CD4-positive, alpha-beta memory T cell (primary cell): ENCODE measurements at regions not wholly inside any gene's neighbourhood (a gene's known extent, or its start where the extent isn't known, plus 50 kb on each side); places are given as distances from the start of the nearest gene placed in this dataset.

ENCODE experiments used
- CTCF ChIA-PET: fragments of 350-600 bp; sonication (Branson Sonifier 250); formaldehyde crosslinking; loops from one replicate; lab custom pipeline; 2021; ENCODE audit warnings: inconsistent platforms; ENCODE audit not compliant: partially characterized antibody; lab: Charles Lee
- POLR2A ChIA-PET: fragments of 350-600 bp; sonication (Branson Sonifier 250); formaldehyde crosslinking; loops from one replicate; lab custom pipeline; 2021; ENCODE audit not compliant: partially characterized antibody; lab: Charles Lee
- DNase-seq, 5 donors: peaks; one replicate each; pipeline versions ENCODE4 v3.0.0 to v3.0.0-alpha.2; 2020 to 2022; ENCODE audit warnings: mixed read lengths in 1 of 5
- H3K27ac ChIP-seq: one replicate; pipeline ENCODE4 v1.7.0; 2013; ENCODE audit warnings: low read depth, low read length
- H3K27me3 ChIP-seq: 2 replicates; pipeline ENCODE4 v1.7.0; 2013; ENCODE audit warnings: mild to moderate bottlenecking, low read length, moderate library complexity; ENCODE audit not compliant: insufficient read depth
- H3K36me3 ChIP-seq: 2 replicates; pipeline ENCODE4 v1.7.0; 2013; ENCODE audit warnings: mild to moderate bottlenecking, low read length, moderate library complexity; ENCODE audit not compliant: insufficient read depth
- H3K4me1 ChIP-seq: 2 replicates; pipeline ENCODE4 v1.7.0; 2013; ENCODE audit warnings: mild to moderate bottlenecking, low read length, moderate library complexity; ENCODE audit not compliant: insufficient read depth
- H3K4me3 ChIP-seq, 2 donors: one replicate each; pipeline ENCODE4 v1.7.0; 2013; ENCODE audit warnings: low read length in 2 of 2, mild to moderate bottlenecking in 1 of 2
- H3K9me3 ChIP-seq, 2 donors: one replicate each; pipeline ENCODE4 v1.7.0; 2013; ENCODE audit warnings: low read length in 2 of 2, control low read depth in 1 of 2; ENCODE audit not compliant: control insufficient read depth in 1 of 2
- H3K27ac Mint-ChIP-seq, 7 donors: one replicate each; pipeline ENCODE4 v1.8.0; 2020 to 2021; ENCODE audit warnings: mixed read lengths in 7 of 7, mild to moderate bottlenecking in 6 of 7, inconsistent platforms in 3 of 7, moderate library complexity in 3 of 7
- H3K27me3 Mint-ChIP-seq, 2 donors: one replicate each; pipeline ENCODE4 v1.8.0; 2020 to 2021; ENCODE audit warnings: mixed read lengths in 2 of 2
- H3K36me3 Mint-ChIP-seq, 2 donors: one replicate each; pipeline ENCODE4 v1.8.0; 2020 to 2021; ENCODE audit warnings: mixed read lengths in 2 of 2, inconsistent platforms in 1 of 2, mild to moderate bottlenecking in 1 of 2
- H3K4me1 Mint-ChIP-seq, 4 donors: one replicate each; pipeline ENCODE4 v1.8.0; 2020 to 2021; ENCODE audit warnings: mixed read lengths in 4 of 4, mild to moderate bottlenecking in 1 of 4
- H3K4me3 Mint-ChIP-seq, 8 donors: one replicate each; pipeline ENCODE4 v1.8.0; 2020 to 2021; ENCODE audit warnings: mixed read lengths in 8 of 8, mild to moderate bottlenecking in 7 of 8, moderate library complexity in 6 of 8, inconsistent platforms in 3 of 8
- H3K9me3 Mint-ChIP-seq, 8 donors: one replicate each; pipeline ENCODE4 v1.8.0; 2020 to 2021; ENCODE audit warnings: mixed read lengths in 8 of 8, mild to moderate bottlenecking in 5 of 8, inconsistent platforms in 3 of 8, moderate library complexity in 1 of 8
- intact Hi-C: fragments of 100-400 bp; cut with micrococcal nuclease; formaldehyde crosslinking; loops from one replicate; pipeline ENCODE4 v1.15.1; 2023

DNA sequence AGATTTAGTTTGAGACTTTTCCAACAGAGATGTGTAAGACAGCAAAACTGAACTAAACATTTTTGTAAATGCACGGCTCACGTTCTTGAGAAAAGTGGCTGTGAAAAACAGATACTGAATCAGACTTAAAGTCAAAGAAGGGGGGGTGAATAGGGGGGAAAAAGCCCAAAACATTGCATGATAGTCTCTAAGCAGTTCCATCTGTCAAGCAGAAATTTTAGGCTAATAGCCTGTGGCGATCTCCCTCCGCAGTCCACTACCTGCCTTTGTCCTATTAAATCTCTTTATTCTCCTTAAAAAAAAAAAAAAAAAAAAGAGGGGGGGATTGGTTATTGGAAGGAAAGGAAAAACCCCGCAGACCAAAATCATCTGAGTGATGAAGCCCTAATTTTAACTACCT is 217.6 kb upstream of the NFIA start:
- Mint-ChIP-seq H3K4me1 (no peaks in the 10 kb centered on the region), H3K4me3 (no peak overlapping the region), H3K9me3 (no peaks in the 10 kb centered on the region), H3K27ac (no peak overlapping the region), H3K27me3 (peaks cover 4 to 9% of the 10 kb centered on the region in 2 donors), H3K36me3 (no peaks in the 10 kb centered on the region)
- Histone ChIP-seq H3K36me3 (no peaks in the 10 kb centered on the region), H3K27me3 (no peaks in the 10 kb centered on the region), H3K4me1 (no peaks in the 10 kb centered on the region), H3K9me3 (no peaks in the 10 kb centered on the region), H3K4me3 (no peak overlapping the region), H3K27ac (no peak overlapping the region)
- POLR2A ChIA-PET: no interaction called here
- DNase-seq: no peak
- CTCF ChIA-PET: no interaction called here
- intact Hi-C loops: no loop called here

DNA sequence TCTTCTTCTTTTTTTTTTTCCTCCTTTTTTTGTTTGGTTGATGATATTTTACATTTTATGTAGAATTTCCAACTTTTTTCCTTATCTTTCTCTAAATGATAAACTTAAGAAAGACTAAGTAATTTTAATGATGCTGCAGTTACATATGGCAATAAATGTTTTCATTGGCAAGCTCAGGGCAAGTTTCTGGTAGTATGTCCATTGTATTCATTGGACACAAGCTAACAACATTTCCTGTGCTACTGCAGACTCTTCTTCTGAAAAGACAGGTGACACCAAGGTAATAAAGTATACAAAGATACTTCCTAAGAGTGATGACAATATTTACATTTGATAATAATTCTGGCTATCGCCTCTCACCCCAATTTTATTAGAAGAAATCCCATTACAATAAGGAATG is 219.2 kb upstream of the NFIA start:
- no peak overlapping the region for H3K4me3 Mint-ChIP-seq
- no peaks in the 10 kb centered on the region for H3K9me3 Mint-ChIP-seq

DNA sequence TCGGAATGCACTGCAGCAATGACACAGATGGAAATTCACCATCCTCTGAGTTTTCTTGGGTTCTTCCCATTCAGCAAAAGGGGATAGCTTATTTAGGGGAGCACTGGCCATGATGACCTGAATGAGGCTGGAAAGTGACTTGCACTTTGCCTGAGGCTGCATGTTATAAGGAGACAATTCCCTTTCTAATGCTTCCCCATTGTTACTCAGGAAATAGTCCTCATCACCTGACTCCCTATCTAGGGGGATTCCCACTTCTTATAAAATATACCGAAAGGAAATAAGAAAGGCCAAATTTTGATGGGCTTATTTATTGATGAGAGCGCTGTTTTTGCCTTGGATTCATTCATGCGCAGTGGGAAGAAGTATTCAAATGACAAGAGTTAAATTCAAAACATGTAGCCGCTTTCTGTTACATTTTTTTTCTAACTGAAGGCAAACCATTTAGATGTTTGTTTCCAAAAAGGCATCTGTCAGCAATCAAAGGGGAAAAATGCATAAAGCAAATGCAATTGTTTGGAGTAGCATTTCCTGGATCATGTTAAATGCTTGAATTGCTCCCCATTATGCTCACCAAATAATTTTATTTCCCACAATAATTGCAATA is 220.3 kb upstream of the NFIA start:
- Mint-ChIP-seq H3K4me1 (no peaks in the 10 kb centered on the region), H3K27ac (no peak overlapping the region), H3K9me3 (no peaks in the 10 kb centered on the region), H3K27me3 (peaks cover 1 to 7% of the 10 kb centered on the region in 2 donors), H3K4me3 (no peak overlapping the region), H3K36me3 (no peaks in the 10 kb centered on the region)
- CTCF ChIA-PET: no interaction called here
- H3K36me3 ChIP-seq: no peaks in the 10 kb centered on the region
- no peaks in the 10 kb centered on the region for H3K9me3 ChIP-seq
- H3K27me3 ChIP-seq: no peaks in the 10 kb centered on the region
- intact Hi-C loops: no loop called here
- H3K4me3 ChIP-seq: no peak overlapping the region
- H3K27ac ChIP-seq: no peak overlapping the region
- DNase-seq: no peak
- POLR2A ChIA-PET: no interaction called here
- no peaks in the 10 kb centered on the region for H3K4me1 ChIP-seq

More for the DNA sequence above, 219.2 kb upstream of the NFIA start:
- no peak for DNase-seq
- peaks cover 1 to 7% of the 10 kb centered on the region in 2 donors for H3K27me3 Mint-ChIP-seq
- H3K4me1 ChIP-seq: no peaks in the 10 kb centered on the region
- H3K36me3 Mint-ChIP-seq: no peaks in the 10 kb centered on the region
- no peaks in the 10 kb centered on the region for H3K36me3 ChIP-seq
- no peak overlapping the region for H3K27ac Mint-ChIP-seq
- H3K27ac ChIP-seq: no peak overlapping the region
- H3K4me3 ChIP-seq: no peak overlapping the region
- no peaks in the 10 kb centered on the region for H3K4me1 Mint-ChIP-seq
- no peaks in the 10 kb centered on the region for H3K9me3 ChIP-seq
- ChIA-PET POLR2A (no interaction called here), CTCF (interaction anchor here (0.6 kb wide), 1 partner anchor 14 kb away, joined by 3 read pairs; no protein-coding TSS in a partner anchor)
- intact Hi-C loops: no loop called here
- H3K27me3 ChIP-seq: no peaks in the 10 kb centered on the region

DNA sequence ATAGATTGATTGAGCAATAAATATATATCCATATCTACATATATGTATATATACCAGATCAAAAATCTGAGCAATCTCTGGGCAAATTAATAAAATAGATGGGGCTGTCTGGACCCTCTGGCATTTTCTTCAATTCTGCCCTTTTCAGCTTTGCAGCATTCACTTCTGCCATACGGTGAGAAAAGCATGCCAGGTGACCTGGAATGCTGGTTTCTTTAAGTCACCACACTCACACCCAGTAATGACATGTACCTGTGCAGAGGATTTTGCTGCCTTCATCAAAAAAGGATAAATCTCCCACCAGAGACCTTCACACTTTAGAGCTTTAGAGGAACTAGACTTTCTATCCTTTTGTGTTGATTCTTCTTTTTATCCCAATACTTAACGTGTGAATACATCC is 223.2 kb upstream of the NFIA start:
- no peak overlapping the region for H3K27ac Mint-ChIP-seq
- ChIA-PET CTCF (no interaction called here), POLR2A (no interaction called here)
- H3K4me1 Mint-ChIP-seq: no peaks in the 10 kb centered on the region
- DNase-seq: no peak
- no peak overlapping the region for H3K4me3 Mint-ChIP-seq
- H3K9me3 ChIP-seq: no peaks in the 10 kb centered on the region
- H3K27me3 ChIP-seq: no peaks in the 10 kb centered on the region
- H3K9me3 Mint-ChIP-seq: no peaks in the 10 kb centered on the region
- H3K27me3 Mint-ChIP-seq: peaks cover 1 to 7% of the 10 kb centered on the region in 2 donors
- H3K36me3 ChIP-seq: no peaks in the 10 kb centered on the region
- no peak overlapping the region for H3K4me3 ChIP-seq
- no peaks in the 10 kb centered on the region for H3K36me3 Mint-ChIP-seq
- H3K27ac ChIP-seq: no peak overlapping the region
- no peaks in the 10 kb centered on the region for H3K4me1 ChIP-seq
- intact Hi-C loops: no loop called here

DNA sequence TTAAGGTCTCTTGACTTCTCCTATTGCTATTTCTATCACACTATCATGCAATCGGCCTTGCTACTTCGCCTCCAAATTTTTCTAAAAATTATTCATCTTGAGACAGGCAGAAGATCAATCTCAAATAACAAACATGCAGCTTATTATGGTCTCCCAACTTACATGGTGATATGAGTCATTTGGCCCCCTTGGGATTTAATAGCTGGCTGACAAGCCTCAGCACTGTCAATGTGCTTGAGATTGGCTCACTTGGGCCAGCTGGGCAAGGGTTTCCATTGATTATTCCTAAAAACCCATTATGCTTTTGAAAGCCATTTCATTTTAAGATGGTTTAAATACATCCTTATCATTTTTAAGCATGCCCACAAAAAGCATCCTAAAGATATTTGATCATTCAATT is 224.5 kb upstream of the NFIA start:
- peaks cover 0 to 4% of the 10 kb centered on the region in 2 donors for H3K27me3 Mint-ChIP-seq
- H3K27ac ChIP-seq: no peak overlapping the region
- CTCF ChIA-PET: no interaction called here

DNA sequence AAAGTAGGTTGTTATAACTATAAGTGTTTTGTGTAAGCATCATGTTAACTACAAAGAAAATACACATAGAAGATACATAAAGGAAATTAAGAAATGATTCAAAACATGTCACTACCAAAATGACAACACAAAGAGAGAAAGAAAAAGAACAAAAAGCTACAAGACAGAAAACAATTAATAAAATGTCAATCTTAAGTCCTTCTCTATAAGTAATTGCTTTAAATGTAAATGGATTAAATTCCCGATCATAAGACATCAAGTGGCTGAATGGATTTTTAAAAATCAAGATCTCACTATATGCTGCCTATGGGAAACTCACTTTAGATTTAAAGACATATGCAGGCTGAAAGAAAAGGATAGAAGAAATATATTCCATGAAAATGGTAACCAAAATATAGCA is 232.3 kb upstream of the NFIA start:
- Mint-ChIP-seq H3K4me3 (no peak overlapping the region), H3K27ac (no peak overlapping the region), H3K36me3 (no peaks in the 10 kb centered on the region), H3K27me3 (peaks cover 3 to 4% of the 10 kb centered on the region in 2 donors), H3K9me3 (peaks cover 0 to 14% (median 2%) of the 10 kb centered on the region in 8 donors), H3K4me1 (no peaks in the 10 kb centered on the region)
- CTCF ChIA-PET: no interaction called here
- Histone ChIP-seq H3K36me3 (no peaks in the 10 kb centered on the region), H3K27me3 (no peaks in the 10 kb centered on the region), H3K27ac (no peak overlapping the region), H3K4me3 (no peak overlapping the region), H3K9me3 (no peaks in the 10 kb centered on the region), H3K4me1 (no peaks in the 10 kb centered on the region)
- POLR2A ChIA-PET: no interaction called here
- no peak for DNase-seq
- intact Hi-C loops: no loop called here

More for the DNA sequence above, 224.5 kb upstream of the NFIA start:
- no peaks in the 10 kb centered on the region for H3K4me1 ChIP-seq
- no peaks in the 10 kb centered on the region for H3K36me3 Mint-ChIP-seq
- no peaks in the 10 kb centered on the region for H3K27me3 ChIP-seq
- DNase-seq: no peak
- no peaks in the 10 kb centered on the region for H3K9me3 Mint-ChIP-seq
- no peaks in the 10 kb centered on the region for H3K4me1 Mint-ChIP-seq
- no peaks in the 10 kb centered on the region for H3K9me3 ChIP-seq
- H3K27ac Mint-ChIP-seq: no peak overlapping the region
- H3K4me3 ChIP-seq: no peak overlapping the region
- H3K36me3 ChIP-seq: no peaks in the 10 kb centered on the region
- POLR2A ChIA-PET: no interaction called here
- no peak overlapping the region for H3K4me3 Mint-ChIP-seq
- intact Hi-C loops: no loop called here

DNA sequence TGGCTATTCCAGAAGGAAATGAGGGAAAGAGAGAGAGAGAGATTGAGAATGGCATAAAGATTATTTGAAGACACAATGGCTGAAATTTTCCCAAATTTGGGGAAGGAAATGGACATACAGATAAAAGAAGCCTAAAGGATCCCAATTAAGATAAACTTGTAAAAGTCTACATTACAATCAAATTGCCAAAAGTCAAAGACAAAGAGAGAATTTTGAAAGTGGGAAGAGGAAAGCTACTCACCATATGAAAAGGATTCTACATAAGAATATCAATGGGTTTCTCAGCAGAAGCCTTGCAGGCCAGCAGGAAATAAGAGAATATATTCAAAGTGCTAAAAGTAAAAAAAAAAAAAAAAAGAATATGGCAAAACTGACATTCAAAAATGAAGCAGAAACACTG is 233.0 kb upstream of the NFIA start:
- H3K36me3 Mint-ChIP-seq: no peaks in the 10 kb centered on the region
- CTCF ChIA-PET: interaction anchor here (0.7 kb wide), 1 partner anchor 822 kb away, joined by 3 read pairs; no protein-coding TSS in a partner anchor
- no peak for DNase-seq
- Histone ChIP-seq H3K27me3 (no peaks in the 10 kb centered on the region), H3K4me1 (no peaks in the 10 kb centered on the region), H3K27ac (no peak overlapping the region), H3K9me3 (no peaks in the 10 kb centered on the region), H3K36me3 (no peaks in the 10 kb centered on the region), H3K4me3 (no peak overlapping the region)
- H3K4me3 Mint-ChIP-seq: no peak overlapping the region
- intact Hi-C loops: loop anchor here (2.0 to 5.0 kb wide), 2 partner anchors 603 to 1003 kb away; no protein-coding TSS in a partner anchor
- H3K9me3 Mint-ChIP-seq: peaks cover 0 to 18% (median 2%) of the 10 kb centered on the region in 8 donors
- peaks cover 4% of the 10 kb centered on the region in 2 donors for H3K27me3 Mint-ChIP-seq
- POLR2A ChIA-PET: no interaction called here
- no peaks in the 10 kb centered on the region for H3K4me1 Mint-ChIP-seq
- no peak overlapping the region for H3K27ac Mint-ChIP-seq
